ENCODE measurements at regions not wholly inside any gene's neighbourhood (a gene's known extent, or its start where the extent isn't known, plus 50 kb on each side); places are given as distances from the start of the nearest gene placed in this dataset.
"Not testable (repeated sequence)": the region's sequence is repeated elsewhere in the genome, so short reads cannot be mapped to it uniquely, and the experiment has no call there.

- DNase-seq (ENCODE audit: low spot score) = no peak
These were observed 1610.3 kb upstream of the NUDT12 start for GRCh38 chr5:105172918-105173317.

GRCh38 chr5:105168806-105169205, 1606.2 kb upstream of the NUDT12 start:
- DNase-seq (ENCODE audit: low spot score) = no peak

GRCh38 chr5:105167092-105167491, 1604.5 kb upstream of the NUDT12 start:
- DNase-seq (ENCODE audit: low spot score) = no peak

- DNase-seq (ENCODE audit: low spot score) = no peak
These were observed 1601.0 kb upstream of the NUDT12 start for GRCh38 chr5:105163547-105163946.

GRCh38 chr5:105162557-105162956, 1600.0 kb upstream of the NUDT12 start:
- not testable (repeated sequence) for DNase-seq (ENCODE audit: low spot score)

- no peak for DNase-seq (ENCODE audit: low spot score)
These were observed 1595.9 kb upstream of the NUDT12 start for GRCh38 chr5:105158526-105158925.

GRCh38 chr5:105150323-105150722, 1587.7 kb upstream of the NUDT12 start:
- DNase-seq (ENCODE audit: low spot score) = no peak

GRCh38 chr5:105146867-105147266, 1584.3 kb upstream of the NUDT12 start:
- no peak for DNase-seq (ENCODE audit: low spot score)

- no peak for DNase-seq (ENCODE audit: low spot score)
These were observed 1582.6 kb upstream of the NUDT12 start for GRCh38 chr5:105145152-105145551.

GRCh38 chr5:105134328-105134727, 1571.7 kb upstream of the NUDT12 start:
- no peak for DNase-seq (ENCODE audit: low spot score)

- DNase-seq (ENCODE audit: low spot score) = no peak
These were observed 1570.5 kb upstream of the NUDT12 start for GRCh38 chr5:105133087-105133486.

GRCh38 chr5:105132581-105132980, 1570.0 kb upstream of the NUDT12 start:
- DNase-seq (ENCODE audit: low spot score) = no peak

- no peak for DNase-seq (ENCODE audit: low spot score)
These were observed 1568.5 kb upstream of the NUDT12 start for GRCh38 chr5:105131045-105131444.

- DNase-seq (ENCODE audit: low spot score) = no peak
These were observed 1539.0 kb upstream of the NUDT12 start for GRCh38 chr5:105101577-105101976.

GRCh38 chr5:105088961-105089360, 1526.4 kb upstream of the NUDT12 start:
- DNase-seq (ENCODE audit: low spot score) = no peak

- no peak for DNase-seq (ENCODE audit: low spot score)
These were observed 1525.5 kb upstream of the NUDT12 start for GRCh38 chr5:105088102-105088501.

GRCh38 chr5:105057893-105058292, 1495.3 kb upstream of the NUDT12 start:
- DNase-seq (ENCODE audit: low spot score) = no peak

- no peak for DNase-seq (ENCODE audit: low spot score)
These were observed 1494.4 kb upstream of the NUDT12 start for GRCh38 chr5:105057001-105057436.

- no peak for DNase-seq (ENCODE audit: low spot score)
These were observed 1491.8 kb upstream of the NUDT12 start for GRCh38 chr5:105054406-105054805.

GRCh38 chr5:105042623-105043022, 1480.0 kb upstream of the NUDT12 start:
- DNase-seq (ENCODE audit: low spot score) = no peak

- DNase-seq (ENCODE audit: low spot score) = not testable (repeated sequence)
These were observed 1474.2 kb upstream of the NUDT12 start for GRCh38 chr5:105036814-105037213.

GRCh38 chr5:105034401-105034763, 1471.8 kb upstream of the NUDT12 start:
- no peak for DNase-seq (ENCODE audit: low spot score)

- no peak for DNase-seq (ENCODE audit: low spot score)
These were observed 1471.2 kb upstream of the NUDT12 start for GRCh38 chr5:105033637-105034400.

- no peak for DNase-seq (ENCODE audit: low spot score)
These were observed 1470.3 kb upstream of the NUDT12 start for GRCh38 chr5:105032917-105033316.
